HG02759 (cell line): ENCODE measurements at regions not wholly inside any gene's neighbourhood (a gene's known extent, or its start where the extent isn't known, plus 50 kb on each side); places are given as distances from the start of the nearest gene placed in this dataset.

Experiments
- ATAC-seq: cut with Tn5 transposase; IDR thresholded peaks from one replicate; pipeline ENCODE4 v1.9.1; 2021; ENCODE audit warnings: mild to moderate bottlenecking, moderate library complexity; ENCODE audit not compliant: unreplicated experiment

GRCh38 chr5:159833846-159834245 is 82.4 kb upstream of the ADRA1B start:
- no peak for ATAC-seq

- ATAC-seq = no peak
Observed at GRCh38 chr5:159835548-159835947, 80.7 kb upstream of the ADRA1B start.

GRCh38 chr5:159836691-159837090 is 79.6 kb upstream of the ADRA1B start:
- no peak for ATAC-seq

- no peak for ATAC-seq
Observed at GRCh38 chr5:159837860-159838259, 78.4 kb upstream of the ADRA1B start.

- no peak for ATAC-seq
Observed at GRCh38 chr5:159838551-159839222, 77.6 kb upstream of the ADRA1B start.

- no peak for ATAC-seq
Observed at GRCh38 chr5:159844267-159845121, 71.8 kb upstream of the ADRA1B start.

GRCh38 chr5:159849437-159850083 is 66.7 kb upstream of the ADRA1B start:
- ATAC-seq = no peak

- no peak for ATAC-seq
Observed at GRCh38 chr5:159850160-159850559, 66.1 kb upstream of the ADRA1B start.

- ATAC-seq = no peak
Observed at GRCh38 chr5:159851053-159851452, 65.2 kb upstream of the ADRA1B start.

- no peak for ATAC-seq
Observed at GRCh38 chr5:159854916-159855315, 61.4 kb upstream of the ADRA1B start.

GRCh38 chr5:159855476-159856191 is 60.6 kb upstream of the ADRA1B start:
- no peak for ATAC-seq

GRCh38 chr5:159858871-159859270 is 57.4 kb upstream of the ADRA1B start:
- ATAC-seq = no peak

- ATAC-seq = no peak
Observed at GRCh38 chr5:159861086-159861485, 55.2 kb upstream of the ADRA1B start.

- ATAC-seq = peak; percentile 76
Observed at GRCh38 chr5:159864885-159865691, 51.2 kb upstream of the ADRA1B start.

- no peak for ATAC-seq
Observed at GRCh38 chr5:159866093-159866492, 50.2 kb upstream of the ADRA1B start.
